KMS-11 (cell line): ENCODE measurements at regions not wholly inside any gene's neighbourhood (a gene's known extent, or its start where the extent isn't known, plus 50 kb on each side); places are given as distances from the start of the nearest gene placed in this dataset.
"Not testable (repeated sequence)": the region's sequence is repeated elsewhere in the genome, so short reads cannot be mapped to it uniquely, and the experiment has no call there.

Experiments used
- H2AFZ ChIP-seq: fragments of 200-600 bp; sonication (generic); 2 replicates; pipeline ENCODE4 v1.6.1; 2016; ENCODE audit warnings: antibody characterized with exemption, mixed run types, low read depth
- H3K27ac ChIP-seq: fragments of 200-600 bp; sonication (generic); 2 replicates; pipeline ENCODE4 v1.6.1; 2016; ENCODE audit warnings: mild to moderate bottlenecking, mixed run types
- H3K27me3 ChIP-seq: fragments of 200-600 bp; sonication (generic); 2 replicates; pipeline ENCODE4 v1.6.1; 2017; ENCODE audit warnings: mild to moderate bottlenecking, low read depth, mixed run types, moderate library complexity; ENCODE audit not compliant: insufficient read depth
- H3K36me3 ChIP-seq: fragments of 200-600 bp; sonication (generic); 2 replicates; pipeline ENCODE4 v1.6.1; 2017; ENCODE audit warnings: mild to moderate bottlenecking, mixed run types; ENCODE audit not compliant: insufficient read depth
- H3K4me1 ChIP-seq: fragments of 200-600 bp; sonication (generic); 2 replicates; pipeline ENCODE4 v1.6.1; 2016; ENCODE audit warnings: mild to moderate bottlenecking, low read depth, mixed run types; ENCODE audit not compliant: poor library complexity, severe bottlenecking
- H3K4me2 ChIP-seq: fragments of 200-600 bp; sonication (generic); 2 replicates; pipeline ENCODE4 v1.7.0; 2016; ENCODE audit warnings: mild to moderate bottlenecking, mixed run types
- H3K4me3 ChIP-seq: fragments of 200-600 bp; sonication (generic); IDR thresholded peaks from 2 replicates; pipeline ENCODE4 v1.6.1; 2017; ENCODE audit warnings: low read depth, low read length, mixed read lengths; ENCODE audit not compliant: insufficient read depth
- H3K79me2 ChIP-seq: fragments of 200-600 bp; sonication (generic); 2 replicates; pipeline ENCODE4 v1.6.1; 2016; ENCODE audit warnings: low read depth, mixed run types; ENCODE audit not compliant: insufficient read depth
- H3K9ac ChIP-seq: fragments of 200-600 bp; sonication (generic); 2 replicates; pipeline ENCODE4 v1.6.1; 2016; ENCODE audit warnings: mild to moderate bottlenecking, mixed run types
- H4K20me1 ChIP-seq: fragments of 200-600 bp; sonication (generic); 2 replicates; pipeline ENCODE4 v1.6.1; 2016; ENCODE audit warnings: mild to moderate bottlenecking, mixed run types; ENCODE audit not compliant: insufficient read depth
- CTCF ChIP-seq: fragments of 200-600 bp; sonication (generic); conservative IDR thresholded peaks from 2 replicates; pipeline ENCODE4 v1.6.1; 2017; ENCODE audit warnings: low read depth, mild to moderate bottlenecking, antibody characterized with exemption, low read length, moderate library complexity, mixed read lengths

- H3K36me3 ChIP-seq = no peaks in the 10 kb centered on the region
- H3K4me1 ChIP-seq = peaks cover 8% of the 10 kb centered on the region
- H3K27ac ChIP-seq = no peak overlapping the region
- no peak overlapping the region for H3K4me3 ChIP-seq
- H4K20me1 ChIP-seq = no peaks in the 10 kb centered on the region; the same call in 1 of the 2 replicates
- H3K27me3 ChIP-seq = no peaks in the 10 kb centered on the region
- no peak overlapping the region for H3K9ac ChIP-seq
- no peak overlapping the region for H3K4me2 ChIP-seq
- no peak for TF ChIP-seq CTCF
- H3K79me2 ChIP-seq = no peaks in the 10 kb centered on the region
- H2AFZ ChIP-seq = no peak overlapping the region
These were observed 132.3 kb upstream of the POT1 start for GRCh38 chr7:125061776-125062397.

GRCh38 chr7:125061083-125061745, 131.6 kb upstream of the POT1 start:
- not testable (repeated sequence) for H3K4me1 ChIP-seq, H3K27me3 ChIP-seq, H3K79me2 ChIP-seq, H4K20me1 ChIP-seq, H3K36me3 ChIP-seq, H3K9ac ChIP-seq, H3K27ac ChIP-seq, H3K4me2 ChIP-seq, H3K4me3 ChIP-seq, H2AFZ ChIP-seq

- Histone ChIP-seq H3K79me2 (no peaks in the 10 kb centered on the region), H3K4me1 (peaks cover 8% of the 10 kb centered on the region), H2AFZ (no peak overlapping the region), H3K27me3 (no peaks in the 10 kb centered on the region), H3K4me3 (no peak overlapping the region), H4K20me1 (no peaks in the 10 kb centered on the region; the same call in 1 of the 2 replicates), H3K4me2 (no peak overlapping the region), H3K9ac (no peak overlapping the region), H3K27ac (no peak overlapping the region), H3K36me3 (no peaks in the 10 kb centered on the region)
- peak; percentile 73 for TF ChIP-seq CTCF
These were observed 130.3 kb upstream of the POT1 start for GRCh38 chr7:125059861-125060456.

GRCh38 chr7:125057963-125058362, 128.3 kb upstream of the POT1 start:
- Histone ChIP-seq H3K36me3 (no peaks in the 10 kb centered on the region), H3K27me3 (no peaks in the 10 kb centered on the region), H3K79me2 (no peaks in the 10 kb centered on the region), H3K4me1 (peaks cover 8% of the 10 kb centered on the region), H2AFZ (no peak overlapping the region), H3K4me3 (no peak overlapping the region), H3K27ac (no peak overlapping the region), H3K4me2 (no peak overlapping the region), H3K9ac (no peak overlapping the region), H4K20me1 (no peaks in the 10 kb centered on the region; the same call in 1 of the 2 replicates)
- no peak for TF ChIP-seq CTCF

- H3K79me2 ChIP-seq = no peaks in the 10 kb centered on the region
- no peak overlapping the region for H3K4me3 ChIP-seq
- H3K27ac ChIP-seq = no peak overlapping the region
- no peak for TF ChIP-seq CTCF
- peaks cover 8% of the 10 kb centered on the region for H3K4me1 ChIP-seq
- H3K4me2 ChIP-seq = no peak overlapping the region
- no peak overlapping the region for H2AFZ ChIP-seq
- H3K36me3 ChIP-seq = no peaks in the 10 kb centered on the region
- H3K9ac ChIP-seq = no peak overlapping the region
- H3K27me3 ChIP-seq = no peaks in the 10 kb centered on the region
- H4K20me1 ChIP-seq = no peaks in the 10 kb centered on the region; the same call in 1 of the 2 replicates
These were observed 125.8 kb upstream of the POT1 start for GRCh38 chr7:125055376-125055775.
